Liver (tissue), 3 donors: ENCODE measurements at regions not wholly inside any gene's neighbourhood (a gene's known extent, or its start where the extent isn't known, plus 50 kb on each side); places are given as distances from the start of the nearest gene placed in this dataset.

Source experiments
- ATF3 ChIP-seq: IDR thresholded peaks from 2 replicates; pipeline ENCODE4 v1.6.1; 2016; ENCODE audit warnings: antibody characterized with exemption
- CTCF ChIP-seq: fragments of 150-350 bp; IDR thresholded peaks from 2 replicates; pipeline ENCODE4 v1.5.1; 2017; ENCODE audit warnings: improper control_type of control experiment, low read depth, low read length; ENCODE audit not compliant: missing input control
- JUND ChIP-seq, 2 donors: IDR thresholded peaks; 2 replicates each; pipeline ENCODE4 v1.6.1; 2016; ENCODE audit warnings: antibody characterized with exemption in 2 of 2
- MAX ChIP-seq: IDR thresholded peaks from 2 replicates; pipeline ENCODE4 v1.6.1; 2016; ENCODE audit warnings: antibody characterized with exemption
- RAD21 ChIP-seq, 2 donors: IDR thresholded peaks; 2 replicates each; pipeline ENCODE4 v1.6.1; 2016; ENCODE audit warnings: antibody characterized with exemption in 2 of 2, mild to moderate bottlenecking in 2 of 2
- RXRA ChIP-seq, 2 donors: IDR thresholded peaks; 2 replicates each; pipeline ENCODE4 v1.6.1; 2017 to 2018; ENCODE audit warnings: antibody characterized with exemption in 2 of 2, mild to moderate bottlenecking in 1 of 2
- TAF1 ChIP-seq: conservative IDR thresholded peaks from 2 replicates; pipeline ENCODE4 v1.6.1; 2016; ENCODE audit warnings: antibody characterized with exemption, mild to moderate bottlenecking
- YY1 ChIP-seq: IDR thresholded peaks from 2 replicates; pipeline ENCODE4 v1.6.1; 2016; ENCODE audit warnings: antibody characterized with exemption, mild to moderate bottlenecking
- ZBTB33 ChIP-seq: IDR thresholded peaks from 2 replicates; pipeline ENCODE4 v1.6.1; 2016; ENCODE audit warnings: antibody characterized with exemption
- donor health status: healthy.
- donor health status: healthy.

- TF ChIP-seq TAF1, result no peak
- no peak for TF ChIP-seq ATF3
- no peak for TF ChIP-seq CTCF
- no peak for TF ChIP-seq ZBTB33
- no peak for TF ChIP-seq RXRA (IDR thresholded peaks at IDR 0.05)
- no peak for TF ChIP-seq YY1
- TF ChIP-seq JUND (IDR thresholded peaks at IDR 0.05), result no peak
- TF ChIP-seq RAD21 (IDR thresholded peaks at IDR 0.05), result no peak
- TF ChIP-seq MAX, result no peak
These were observed 199.8 kb upstream of the CCDC150 start for GRCh38 chr2:196439760-196440159.
